CD14-positive monocyte (primary cell): ENCODE measurements at regions not wholly inside any gene's neighbourhood (a gene's known extent, or its start where the extent isn't known, plus 50 kb on each side); places are given as distances from the start of the nearest gene placed in this dataset.

Source experiments
- DNase-seq, 3 donors: peaks; one replicate each; pipeline ENCODE4 v3.0.0-alpha.2; 2011 to 2022
- H2AFZ ChIP-seq: 2 replicates; pipeline ENCODE4 v1.6.0; 2012; ENCODE audit warnings: mild to moderate bottlenecking, low read depth, low read length, inconsistent platforms; ENCODE audit not compliant: insufficient read depth, poor library complexity, severe bottlenecking
- H3K27ac ChIP-seq, 2 donors: 1 replicate in 1 of 2; 2 replicates in 1 of 2; pipeline ENCODE4 v1.5.1; 2012 to 2013; ENCODE audit warnings: low read length in 2 of 2, control low read depth in 1 of 2, inconsistent platforms in 1 of 2, low read depth in 1 of 2, mild to moderate bottlenecking in 1 of 2
- H3K27me3 ChIP-seq, 2 donors: one replicate each; pipeline versions ENCODE4 v1.6.0 to v1.6.1; 2011 to 2013; ENCODE audit warnings: low read length in 2 of 2; ENCODE audit not compliant: control insufficient read depth in 2 of 2, insufficient read depth in 2 of 2
- H3K36me3 ChIP-seq, 2 donors: replicated peaks in 1 of 2; 1 replicate in 1 of 2; 2 replicates in 1 of 2; pipeline versions ENCODE4 v1.5.1 to v1.6.1; 2012 to 2013; ENCODE audit warnings: low read length in 2 of 2, control low read depth in 1 of 2, inconsistent platforms in 1 of 2, mild to moderate bottlenecking in 1 of 2; ENCODE audit not compliant: insufficient read depth in 2 of 2, control insufficient read depth in 1 of 2
- H3K4me1 ChIP-seq, 2 donors: 1 replicate in 1 of 2; 2 replicates in 1 of 2; pipeline versions ENCODE4 v1.5.1 to v1.6.1; 2012 to 2013; ENCODE audit warnings: low read length in 2 of 2, control low read depth in 1 of 2, inconsistent platforms in 1 of 2, mild to moderate bottlenecking in 1 of 2, moderate library complexity in 1 of 2; ENCODE audit not compliant: insufficient read depth in 2 of 2, control insufficient read depth in 1 of 2
- H3K4me2 ChIP-seq: replicated peaks from 2 replicates; pipeline ENCODE3; 2012; ENCODE audit warnings: low read length, moderate library complexity, mild to moderate bottlenecking; ENCODE audit not compliant: poor library complexity, severe bottlenecking; ENCODE audit errors: extremely low read depth
- H3K4me3 ChIP-seq, 3 experiments: fragments of 200-600 bp in 1 of 3; sonication (generic) in 1 of 3; replicated peaks in 1 of 3; 1 replicate in 2 of 3; 2 replicates in 1 of 3; pipeline ENCODE4 v1.5.1; 2011 to 2013; ENCODE audit warnings: low read length in 3 of 3, mild to moderate bottlenecking in 3 of 3, control low read depth in 2 of 3, low read depth in 2 of 3, inconsistent platforms in 1 of 3, moderate library complexity in 1 of 3
- H3K79me2 ChIP-seq: 2 replicates; pipeline ENCODE4 v1.6.0; 2012; ENCODE audit warnings: mild to moderate bottlenecking, control low read depth, inconsistent platforms, low read length, moderate library complexity; ENCODE audit not compliant: insufficient read depth
- H3K9ac ChIP-seq: 2 replicates; pipeline ENCODE4 v1.6.0; 2017; ENCODE audit warnings: low read length, mild to moderate bottlenecking; ENCODE audit not compliant: insufficient read depth, poor library complexity, severe bottlenecking
- H3K9me3 ChIP-seq, 2 donors: replicated peaks in 1 of 2; 1 replicate in 1 of 2; 2 replicates in 1 of 2; pipeline versions ENCODE4 v1.5.1 to v1.6.1; 2012 to 2013; ENCODE audit warnings: low read length in 2 of 2, control low read depth in 1 of 2; ENCODE audit not compliant: control insufficient read depth in 1 of 2, insufficient read depth in 1 of 2
- H4K20me1 ChIP-seq: 2 replicates; pipeline ENCODE4 v1.6.0; 2012; ENCODE audit warnings: mild to moderate bottlenecking, low read length, control low read depth, moderate library complexity; ENCODE audit not compliant: insufficient read depth
- H3K27ac Mint-ChIP-seq, 7 donors: one replicate each; pipeline ENCODE4 v1.8.0; 2020; ENCODE audit warnings: mild to moderate bottlenecking in 7 of 7, mixed read lengths in 7 of 7, moderate library complexity in 6 of 7, inconsistent platforms in 2 of 7
- H3K27me3 Mint-ChIP-seq, 3 donors: one replicate each; pipeline ENCODE4 v1.8.0; 2021 to 2022; ENCODE audit warnings: low read depth in 3 of 3, mild to moderate bottlenecking in 3 of 3, mixed read lengths in 3 of 3, moderate library complexity in 3 of 3, inconsistent platforms in 1 of 3
- H3K36me3 Mint-ChIP-seq, 2 donors: one replicate each; pipeline ENCODE4 v1.8.0; 2020; ENCODE audit warnings: mixed read lengths in 2 of 2, inconsistent platforms in 1 of 2, mild to moderate bottlenecking in 1 of 2
- H3K4me1 Mint-ChIP-seq: one replicate; pipeline ENCODE4 v1.8.0; 2020; ENCODE audit warnings: mild to moderate bottlenecking, mixed read lengths
- H3K4me3 Mint-ChIP-seq, 2 donors: one replicate each; pipeline ENCODE4 v1.8.0; 2020; ENCODE audit warnings: mild to moderate bottlenecking in 2 of 2, mixed read lengths in 2 of 2, moderate library complexity in 1 of 2
- H3K9me3 Mint-ChIP-seq, 7 donors: one replicate each; pipeline ENCODE4 v1.8.0; 2020 to 2022; ENCODE audit warnings: mixed read lengths in 7 of 7, mild to moderate bottlenecking in 6 of 7, moderate library complexity in 6 of 7, inconsistent platforms in 2 of 7
- CTCF ChIP-seq: fragments of 200-600 bp; IDR thresholded peaks from one replicate; pipeline ENCODE4 v1.8.0; 2022; ENCODE audit warnings: antibody characterized with exemption, mild to moderate bottlenecking
- WGBS: methylation state at CpG from one replicate; pipeline ENCODE4 v1.1.5; 2013; ENCODE audit warnings: missing lambda C conversion rate; ENCODE audit not compliant: insufficient coverage; 5-methylcytosine and 5-hydroxymethylcytosine counted together
- intact Hi-C, 2 donors: fragments of 100-400 bp; cut with micrococcal nuclease; formaldehyde crosslinking; loops; one replicate each; pipeline versions ENCODE4 v1.15.0 to v1.15.1; 2023

- no peaks in the 10 kb centered on the region for H3K79me2 ChIP-seq
- no peak overlapping the region for H3K9ac ChIP-seq
- no peaks in the 10 kb centered on the region for H3K4me1 ChIP-seq
- DNase-seq: no peak
- no peak overlapping the region for H2AFZ ChIP-seq
- 82% methylated on average over 4 of the region's 6 CpGs for WGBS
- H4K20me1 ChIP-seq: no peaks in the 10 kb centered on the region
- Mint-ChIP-seq H3K36me3 (no peaks in the 10 kb centered on the region), H3K27ac (no peak overlapping the region), H3K4me1 (no peaks in the 10 kb centered on the region), H3K4me3 (no peak overlapping the region), H3K9me3 (peaks cover 2 to 27% (median 10%) of the 10 kb centered on the region in 7 donors), H3K27me3 (no peaks in the 10 kb centered on the region)
- H3K36me3 ChIP-seq: no peaks in the 10 kb centered on the region
- TF ChIP-seq CTCF: no peak
- no peak overlapping the region for H3K4me3 ChIP-seq
- H3K27ac ChIP-seq: no peak overlapping the region
- no peaks in the 10 kb centered on the region for H3K27me3 ChIP-seq
- no peak overlapping the region for H3K4me2 ChIP-seq
- intact Hi-C loops: no loop called here
- peaks cover 22 to 61% of the 10 kb centered on the region in 2 donors for H3K9me3 ChIP-seq
Observed at GRCh38 chr16:35560637-35560984, 2101.2 kb downstream of the TP53TG3F start.

- H3K9me3 Mint-ChIP-seq: peaks cover 2 to 33% (median 12%) of the 10 kb centered on the region in 7 donors
- H2AFZ ChIP-seq: no peak overlapping the region
- intact Hi-C loops: no loop called here
- H3K9me3 ChIP-seq: peaks cover 25 to 68% of the 10 kb centered on the region in 2 donors
- H3K9ac ChIP-seq: no peak overlapping the region
- H3K79me2 ChIP-seq: no peaks in the 10 kb centered on the region
- H3K4me3 Mint-ChIP-seq: no peak overlapping the region
- no peaks in the 10 kb centered on the region for H3K36me3 ChIP-seq
- H3K4me1 ChIP-seq: no peaks in the 10 kb centered on the region
- H3K27ac Mint-ChIP-seq: no peak overlapping the region
- H3K4me3 ChIP-seq: no peak overlapping the region
- no peaks in the 10 kb centered on the region for H4K20me1 ChIP-seq
- no peak overlapping the region for H3K27ac ChIP-seq
- H3K27me3 ChIP-seq: no peaks in the 10 kb centered on the region
- no peaks in the 10 kb centered on the region for H3K4me1 Mint-ChIP-seq
- H3K4me2 ChIP-seq: no peak overlapping the region
- H3K36me3 Mint-ChIP-seq: no peaks in the 10 kb centered on the region
- no peak for DNase-seq
- no peaks in the 10 kb centered on the region for H3K27me3 Mint-ChIP-seq
- TF ChIP-seq CTCF: no peak
Observed at GRCh38 chr16:35561346-35561745, 2101.9 kb downstream of the TP53TG3F start.
